Fibroblast of lung (primary cell): ENCODE measurements at regions not wholly inside any gene's neighbourhood (a gene's known extent, or its start where the extent isn't known, plus 50 kb on each side); places are given as distances from the start of the nearest gene placed in this dataset.

Experiments used
- EZH2 ChIP-seq: IDR thresholded peaks from 2 replicates; pipeline ENCODE4 v1.5.1; 2012; ENCODE audit warnings: low read length, control low read depth, mild to moderate bottlenecking; ENCODE audit errors: missing control alignments
- TF ChIP-seq, protein P1 (sequence below), 2 donors: IDR thresholded peaks in 1 of 2; conservative IDR thresholded peaks in 1 of 2; 1 replicate in 1 of 2; 2 replicates in 1 of 2; pipeline ENCODE4 v1.5.1; 2011 to 2012; ENCODE audit warnings: low read length in 2 of 2, control low read depth in 1 of 2, inconsistent platforms in 1 of 2, low read depth in 1 of 2, mild to moderate bottlenecking in 1 of 2

GRCh38 chr4:81319657-81320056 is 104.6 kb upstream of the PRKG2 start:
- TF ChIP-seq, protein P1, sequence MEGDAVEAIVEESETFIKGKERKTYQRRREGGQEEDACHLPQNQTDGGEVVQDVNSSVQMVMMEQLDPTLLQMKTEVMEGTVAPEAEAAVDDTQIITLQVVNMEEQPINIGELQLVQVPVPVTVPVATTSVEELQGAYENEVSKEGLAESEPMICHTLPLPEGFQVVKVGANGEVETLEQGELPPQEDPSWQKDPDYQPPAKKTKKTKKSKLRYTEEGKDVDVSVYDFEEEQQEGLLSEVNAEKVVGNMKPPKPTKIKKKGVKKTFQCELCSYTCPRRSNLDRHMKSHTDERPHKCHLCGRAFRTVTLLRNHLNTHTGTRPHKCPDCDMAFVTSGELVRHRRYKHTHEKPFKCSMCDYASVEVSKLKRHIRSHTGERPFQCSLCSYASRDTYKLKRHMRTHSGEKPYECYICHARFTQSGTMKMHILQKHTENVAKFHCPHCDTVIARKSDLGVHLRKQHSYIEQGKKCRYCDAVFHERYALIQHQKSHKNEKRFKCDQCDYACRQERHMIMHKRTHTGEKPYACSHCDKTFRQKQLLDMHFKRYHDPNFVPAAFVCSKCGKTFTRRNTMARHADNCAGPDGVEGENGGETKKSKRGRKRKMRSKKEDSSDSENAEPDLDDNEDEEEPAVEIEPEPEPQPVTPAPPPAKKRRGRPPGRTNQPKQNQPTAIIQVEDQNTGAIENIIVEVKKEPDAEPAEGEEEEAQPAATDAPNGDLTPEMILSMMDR (conservative IDR thresholded peaks at IDR 0.05 in 1 of 2, IDR thresholded peaks at IDR 0.05 in 1 of 2; ENCODE audit: low read depth in 1 of 2, low read length in 2 of 2) = no peak
- no peak for TF ChIP-seq EZH2
